Esophagus mucosa (tissue), 1 donor: ENCODE measurements at regions not wholly inside any gene's neighbourhood (a gene's known extent, or its start where the extent isn't known, plus 50 kb on each side); places are given as distances from the start of the nearest gene placed in this dataset.
"Not testable (repeated sequence)": the region's sequence is repeated elsewhere in the genome, so short reads cannot be mapped to it uniquely, and the experiment has no call there.

Experiments used
- ATAC-seq: fragments of 200-7000 bp; cut with Tn5 transposase; one replicate; pipeline ENCODE4 v1.9.1; 2020
- donor health status: DM: yes; HTN: yes; CAD: no.

- ATAC-seq: no peak
Observed at GRCh38 chr6:164099269-164099865, 684.8 kb downstream of the QKI start.

GRCh38 chr6:164098857-164099267 is 684.3 kb downstream of the QKI start:
- ATAC-seq: no peak

- ATAC-seq: peak; percentile 55
Observed at GRCh38 chr6:164097551-164098398, 683.3 kb downstream of the QKI start.

GRCh38 chr6:164097056-164097455 is 682.5 kb downstream of the QKI start:
- ATAC-seq: no peak

GRCh38 chr6:164095056-164095455 is 680.5 kb downstream of the QKI start:
- ATAC-seq: no peak

GRCh38 chr6:164087870-164088269 is 673.4 kb downstream of the QKI start:
- ATAC-seq: no peak

- ATAC-seq: no peak
Observed at GRCh38 chr6:164087211-164087610, 672.7 kb downstream of the QKI start.

- ATAC-seq: no peak
Observed at GRCh38 chr6:164086076-164086887, 671.8 kb downstream of the QKI start.

GRCh38 chr6:164085091-164086075 is 670.9 kb downstream of the QKI start:
- ATAC-seq: no peak

GRCh38 chr6:164079275-164079600 is 664.7 kb downstream of the QKI start:
- no peak for ATAC-seq

- no peak for ATAC-seq
Observed at GRCh38 chr6:164078532-164079274, 664.2 kb downstream of the QKI start.

GRCh38 chr6:164076818-164077532 is 662.5 kb downstream of the QKI start:
- ATAC-seq: not testable (repeated sequence)

GRCh38 chr6:164075981-164076615 is 661.6 kb downstream of the QKI start:
- no peak for ATAC-seq

GRCh38 chr6:164072240-164072666 is 657.7 kb downstream of the QKI start:
- ATAC-seq: no peak

- no peak for ATAC-seq
Observed at GRCh38 chr6:164069350-164069990, 655.0 kb downstream of the QKI start.

GRCh38 chr6:164068527-164068926 is 654.0 kb downstream of the QKI start:
- no peak for ATAC-seq

- ATAC-seq: no peak
Observed at GRCh38 chr6:164066766-164067165, 652.2 kb downstream of the QKI start.

- ATAC-seq: no peak
Observed at GRCh38 chr6:164066335-164066734, 651.8 kb downstream of the QKI start.

- no peak for ATAC-seq
Observed at GRCh38 chr6:164063346-164063745, 648.8 kb downstream of the QKI start.

GRCh38 chr6:164062872-164063271 is 648.4 kb downstream of the QKI start:
- no peak for ATAC-seq
